BE2C (cell line): ENCODE measurements at regions not wholly inside any gene's neighbourhood (a gene's known extent, or its start where the extent isn't known, plus 50 kb on each side); places are given as distances from the start of the nearest gene placed in this dataset.

ENCODE experiments used
- DNase-seq: peaks from one replicate; pipeline ENCODE4 v3.0.0-alpha.2; 2020
- H3K27me3 ChIP-seq: fragments of 250-450 bp; sonication (Bioruptor Pico); 2 replicates; pipeline ENCODE4 v1.5.1; 2020; ENCODE audit warnings: mild to moderate bottlenecking
- H3K36me3 ChIP-seq: fragments of 250-450 bp; sonication (Bioruptor Pico); 2 replicates; pipeline ENCODE4 v1.5.1; 2020; ENCODE audit warnings: mild to moderate bottlenecking
- H3K4me1 ChIP-seq: fragments of 250-450 bp; sonication (Bioruptor Pico); 2 replicates; pipeline ENCODE4 v1.5.1; 2020
- H3K4me3 ChIP-seq: 2 replicates; pipeline ENCODE4 v1.5.1; 2011; ENCODE audit warnings: low read depth, low read length
- H3K9me3 ChIP-seq: fragments of 250-450 bp; sonication (Bioruptor Pico); 2 replicates; pipeline ENCODE4 v1.5.1; 2020
- TF ChIP-seq, protein P1 (sequence below): IDR thresholded peaks from 2 replicates; pipeline ENCODE4 v1.5.1; 2012; ENCODE audit warnings: mild to moderate bottlenecking, low read depth, low read length

GRCh38 chr6:14276667-14277404 is 159.3 kb downstream of the CD83 start:
- TF ChIP-seq, protein P1, sequence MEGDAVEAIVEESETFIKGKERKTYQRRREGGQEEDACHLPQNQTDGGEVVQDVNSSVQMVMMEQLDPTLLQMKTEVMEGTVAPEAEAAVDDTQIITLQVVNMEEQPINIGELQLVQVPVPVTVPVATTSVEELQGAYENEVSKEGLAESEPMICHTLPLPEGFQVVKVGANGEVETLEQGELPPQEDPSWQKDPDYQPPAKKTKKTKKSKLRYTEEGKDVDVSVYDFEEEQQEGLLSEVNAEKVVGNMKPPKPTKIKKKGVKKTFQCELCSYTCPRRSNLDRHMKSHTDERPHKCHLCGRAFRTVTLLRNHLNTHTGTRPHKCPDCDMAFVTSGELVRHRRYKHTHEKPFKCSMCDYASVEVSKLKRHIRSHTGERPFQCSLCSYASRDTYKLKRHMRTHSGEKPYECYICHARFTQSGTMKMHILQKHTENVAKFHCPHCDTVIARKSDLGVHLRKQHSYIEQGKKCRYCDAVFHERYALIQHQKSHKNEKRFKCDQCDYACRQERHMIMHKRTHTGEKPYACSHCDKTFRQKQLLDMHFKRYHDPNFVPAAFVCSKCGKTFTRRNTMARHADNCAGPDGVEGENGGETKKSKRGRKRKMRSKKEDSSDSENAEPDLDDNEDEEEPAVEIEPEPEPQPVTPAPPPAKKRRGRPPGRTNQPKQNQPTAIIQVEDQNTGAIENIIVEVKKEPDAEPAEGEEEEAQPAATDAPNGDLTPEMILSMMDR: no peak
- DNase-seq: no peak
- H3K36me3 ChIP-seq: no peaks in the 10 kb centered on the region
- H3K4me3 ChIP-seq: no peak overlapping the region
- no peaks in the 10 kb centered on the region for H3K9me3 ChIP-seq
- no peaks in the 10 kb centered on the region for H3K4me1 ChIP-seq
- H3K27me3 ChIP-seq: no peaks in the 10 kb centered on the region

- H3K4me1 ChIP-seq: no peaks in the 10 kb centered on the region
Measured at GRCh38 chr6:14277405-14277930, 159.9 kb downstream of the CD83 start.

DNA sequence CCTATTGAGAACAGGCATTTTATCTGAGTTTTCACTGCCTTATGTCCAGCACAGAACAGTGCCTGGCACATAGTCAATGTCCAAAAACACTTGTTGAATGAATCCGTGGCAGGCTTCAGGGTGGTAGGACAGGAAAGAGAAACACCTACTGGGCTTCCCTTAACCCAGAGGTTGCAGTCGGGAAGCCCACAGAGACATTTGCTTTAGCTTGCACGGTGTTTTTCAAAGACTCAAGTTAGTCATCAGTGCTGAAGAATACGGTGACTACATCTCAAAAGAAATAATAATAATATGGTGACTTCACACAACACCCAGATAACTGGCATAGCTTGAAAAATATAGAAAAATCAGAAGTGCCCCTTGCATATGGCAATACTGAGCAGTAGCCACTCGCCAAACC is 160.4 kb downstream of the CD83 start:
- DNase-seq: no peak
- Histone ChIP-seq H3K36me3 (no peaks in the 10 kb centered on the region), H3K4me3 (no peak overlapping the region), H3K9me3 (no peaks in the 10 kb centered on the region), H3K4me1 (no peaks in the 10 kb centered on the region), H3K27me3 (no peaks in the 10 kb centered on the region)
- TF ChIP-seq, protein P1: no peak

More at GRCh38 chr6:14277405-14277930, 159.9 kb downstream of the CD83 start:
- TF ChIP-seq, protein P1: no peak
- Histone ChIP-seq H3K36me3 (no peaks in the 10 kb centered on the region), H3K27me3 (no peaks in the 10 kb centered on the region), H3K9me3 (no peaks in the 10 kb centered on the region), H3K4me3 (no peak overlapping the region)
- no peak for DNase-seq

- H3K4me1 ChIP-seq: no peaks in the 10 kb centered on the region
- DNase-seq: no peak
- H3K9me3 ChIP-seq: no peaks in the 10 kb centered on the region
- TF ChIP-seq, protein P1: no peak
- H3K27me3 ChIP-seq: no peaks in the 10 kb centered on the region
- H3K4me3 ChIP-seq: no peak overlapping the region
- no peaks in the 10 kb centered on the region for H3K36me3 ChIP-seq
Measured at GRCh38 chr6:14278446-14278845, 160.9 kb downstream of the CD83 start.

GRCh38 chr6:14280006-14280510 is 162.5 kb downstream of the CD83 start:
- DNase-seq: no peak
- Histone ChIP-seq H3K27me3 (no peaks in the 10 kb centered on the region), H3K9me3 (no peaks in the 10 kb centered on the region), H3K36me3 (no peaks in the 10 kb centered on the region), H3K4me3 (no peak overlapping the region), H3K4me1 (no peaks in the 10 kb centered on the region)
- TF ChIP-seq, protein P1: no peak

DNA sequence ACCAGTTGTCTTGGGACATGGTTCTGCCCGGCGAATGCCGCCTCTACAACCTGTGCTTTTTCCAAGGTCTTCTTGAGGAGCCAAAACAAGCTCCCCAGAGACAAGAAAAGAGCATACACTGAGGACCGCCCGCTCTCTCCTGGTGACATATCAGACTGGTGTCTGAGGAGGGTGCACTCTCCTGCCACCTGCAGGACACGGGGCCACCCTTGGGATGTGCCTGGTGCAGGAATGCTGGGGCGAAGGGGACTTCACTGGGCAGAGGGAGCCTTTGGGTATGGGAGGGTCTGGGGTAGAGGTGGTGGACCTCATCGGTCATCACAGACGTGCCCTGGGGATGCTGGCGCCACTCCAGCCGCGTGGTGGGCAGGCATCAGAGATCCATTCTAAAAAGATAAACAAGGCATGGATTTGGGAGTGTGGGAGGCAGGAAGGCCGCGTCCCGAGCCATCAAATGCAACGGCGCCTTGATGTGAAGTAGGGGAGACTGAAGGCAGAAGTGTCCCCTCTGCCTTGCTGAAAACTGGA is 163.3 kb downstream of the CD83 start:
- Histone ChIP-seq H3K9me3 (no peaks in the 10 kb centered on the region), H3K4me1 (no peaks in the 10 kb centered on the region), H3K4me3 (no peak overlapping the region), H3K27me3 (no peaks in the 10 kb centered on the region), H3K36me3 (no peaks in the 10 kb centered on the region)
- TF ChIP-seq, protein P1: peak; percentile 31
- DNase-seq: no peak
